ENCODE measurements at regions not wholly inside any gene's neighbourhood (a gene's known extent, or its start where the extent isn't known, plus 50 kb on each side); places are given as distances from the start of the nearest gene placed in this dataset.
"Not testable (repeated sequence)": the region's sequence is repeated elsewhere in the genome, so short reads cannot be mapped to it uniquely, and the experiment has no call there.

DNA sequence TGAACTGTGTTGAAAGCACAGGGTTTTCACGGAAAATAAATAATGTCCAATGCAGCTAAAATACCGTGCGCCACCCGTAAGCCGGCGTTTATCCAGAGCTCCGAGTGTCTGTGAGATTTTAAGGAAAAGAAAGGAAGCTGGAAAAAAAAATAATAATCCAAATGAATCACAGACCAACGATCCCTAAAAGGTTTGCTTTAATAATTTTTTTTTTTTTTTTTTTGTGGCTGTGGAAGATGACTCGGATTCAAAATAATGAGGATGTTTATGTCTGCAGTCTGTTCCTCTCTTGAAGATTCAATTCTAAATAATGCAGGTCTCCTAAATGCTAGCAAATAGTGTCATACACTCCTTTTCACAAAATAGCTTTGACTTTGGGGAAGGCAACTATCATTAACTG lies 84.6 kb upstream of the PPP2R3B start:
- TF ChIP-seq, protein P1, sequence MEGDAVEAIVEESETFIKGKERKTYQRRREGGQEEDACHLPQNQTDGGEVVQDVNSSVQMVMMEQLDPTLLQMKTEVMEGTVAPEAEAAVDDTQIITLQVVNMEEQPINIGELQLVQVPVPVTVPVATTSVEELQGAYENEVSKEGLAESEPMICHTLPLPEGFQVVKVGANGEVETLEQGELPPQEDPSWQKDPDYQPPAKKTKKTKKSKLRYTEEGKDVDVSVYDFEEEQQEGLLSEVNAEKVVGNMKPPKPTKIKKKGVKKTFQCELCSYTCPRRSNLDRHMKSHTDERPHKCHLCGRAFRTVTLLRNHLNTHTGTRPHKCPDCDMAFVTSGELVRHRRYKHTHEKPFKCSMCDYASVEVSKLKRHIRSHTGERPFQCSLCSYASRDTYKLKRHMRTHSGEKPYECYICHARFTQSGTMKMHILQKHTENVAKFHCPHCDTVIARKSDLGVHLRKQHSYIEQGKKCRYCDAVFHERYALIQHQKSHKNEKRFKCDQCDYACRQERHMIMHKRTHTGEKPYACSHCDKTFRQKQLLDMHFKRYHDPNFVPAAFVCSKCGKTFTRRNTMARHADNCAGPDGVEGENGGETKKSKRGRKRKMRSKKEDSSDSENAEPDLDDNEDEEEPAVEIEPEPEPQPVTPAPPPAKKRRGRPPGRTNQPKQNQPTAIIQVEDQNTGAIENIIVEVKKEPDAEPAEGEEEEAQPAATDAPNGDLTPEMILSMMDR (IDR thresholded peaks at IDR 0.05; ENCODE audit: low read depth, low read length, missing control alignments) = no peak
- DNase-seq (ENCODE audit: extremely low read depth, low read depth) = no peak
- no peak overlapping the region; the same call in 1 of the 2 replicates for H3K4me3 ChIP-seq (replicated peaks; ENCODE audit: low read depth, low read length)

- not testable (repeated sequence) for DNase-seq (ENCODE audit: extremely low read depth, low read depth)
Observed at GRCh38 chrX:472275-472674, 85.6 kb upstream of the PPP2R3B start.

GRCh38 chrX:475926-476723 lies 89.4 kb upstream of the PPP2R3B start:
- no peak overlapping the region for H3K4me3 ChIP-seq (replicated peaks; ENCODE audit: low read depth, low read length)
- DNase-seq (ENCODE audit: extremely low read depth, low read depth) = no peak
- TF ChIP-seq, protein P1 (IDR thresholded peaks at IDR 0.05; ENCODE audit: low read depth, low read length, missing control alignments) = no peak

More at GRCh38 chrX:472275-472674, 85.6 kb upstream of the PPP2R3B start:
- H3K4me3 ChIP-seq (replicated peaks; ENCODE audit: low read depth, low read length) = not testable (repeated sequence)

DNA sequence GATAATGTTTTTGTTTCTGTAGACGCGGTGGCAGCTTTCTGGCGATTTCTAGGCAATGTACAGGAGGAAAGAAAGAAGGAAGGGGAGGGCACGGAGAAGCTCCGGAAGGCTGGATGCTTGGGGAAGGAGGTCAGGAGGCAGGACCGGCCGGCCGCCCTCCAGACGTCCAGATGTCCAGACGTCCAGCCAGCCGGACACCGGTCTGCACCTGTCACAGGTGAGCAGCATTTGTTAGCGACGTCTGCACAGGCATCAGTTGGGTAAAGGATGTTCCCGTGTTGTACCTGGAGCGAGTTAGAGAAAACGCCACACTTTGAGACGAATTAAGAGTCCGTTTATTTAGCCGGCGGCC lies 90.0 kb upstream of the PPP2R3B start:
- no peak for DNase-seq (ENCODE audit: extremely low read depth, low read depth)
- TF ChIP-seq, protein P1 (IDR thresholded peaks at IDR 0.05; ENCODE audit: low read depth, low read length, missing control alignments) = no peak
- H3K4me3 ChIP-seq (replicated peaks; ENCODE audit: low read depth, low read length) = no peak overlapping the region

GRCh38 chrX:477441-478012 lies 90.8 kb upstream of the PPP2R3B start:
- TF ChIP-seq, protein P1 (IDR thresholded peaks at IDR 0.05; ENCODE audit: low read depth, low read length, missing control alignments) = no peak
- DNase-seq (ENCODE audit: extremely low read depth, low read depth) = no peak
- H3K4me3 ChIP-seq (replicated peaks; ENCODE audit: low read depth, low read length) = no peak overlapping the region

DNA sequence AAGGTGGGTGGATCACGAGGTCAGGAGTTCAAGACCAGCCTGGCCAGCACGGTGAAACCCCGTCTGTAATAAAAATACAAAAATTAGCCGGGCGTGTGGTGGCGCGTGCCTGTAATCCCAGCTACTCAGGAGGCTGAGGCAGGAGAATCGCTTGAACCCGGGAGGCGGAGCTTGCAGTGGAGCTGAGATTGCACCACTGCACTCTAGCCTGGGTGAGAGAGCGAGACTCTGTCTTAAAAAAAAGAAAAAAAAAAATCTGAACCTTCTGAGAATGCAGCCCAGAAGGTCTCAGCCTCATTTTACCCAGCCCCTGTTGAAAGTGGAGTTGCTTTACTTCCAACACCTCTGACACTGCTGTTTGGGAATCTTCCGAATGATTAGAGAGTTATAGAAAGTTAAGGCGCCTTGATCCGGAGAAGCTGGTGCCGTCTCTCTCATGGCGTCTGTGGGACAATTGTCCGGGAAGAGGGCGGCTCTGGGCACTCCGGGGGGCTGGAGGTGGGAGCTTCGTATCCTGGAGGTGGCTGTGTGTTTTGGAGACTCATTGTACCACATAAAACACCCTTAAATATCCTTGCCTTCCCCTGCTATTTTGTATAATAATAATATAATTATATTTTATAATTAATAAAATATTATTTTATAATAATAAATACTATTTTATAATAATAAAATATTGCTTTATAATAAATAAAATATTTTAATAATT lies 92.7 kb upstream of the PPP2R3B start:
- no peak for DNase-seq (ENCODE audit: extremely low read depth, low read depth)
- no peak overlapping the region for H3K4me3 ChIP-seq (replicated peaks; ENCODE audit: low read depth, low read length)
- TF ChIP-seq, protein P1 (IDR thresholded peaks at IDR 0.05; ENCODE audit: low read depth, low read length, missing control alignments) = no peak

GRCh38 chrX:480861-481417 lies 94.2 kb upstream of the PPP2R3B start:
- no peak overlapping the region for H3K4me3 ChIP-seq (replicated peaks; ENCODE audit: low read depth, low read length)
- no peak for DNase-seq (ENCODE audit: extremely low read depth, low read depth)
- TF ChIP-seq, protein P1 (IDR thresholded peaks at IDR 0.05; ENCODE audit: low read depth, low read length, missing control alignments) = no peak

Measured in HFF-Myc (cell line).